ENCODE measurements at regions not wholly inside any gene's neighbourhood (a gene's known extent, or its start where the extent isn't known, plus 50 kb on each side); places are given as distances from the start of the nearest gene placed in this dataset.

GRCh38 chr2:12971581-12972365 lies 255.0 kb downstream of the TRIB2 start:
- DNase-seq (ENCODE audit: low spot score), result no peak

GRCh38 chr2:12978066-12978835 lies 261.5 kb downstream of the TRIB2 start:
- DNase-seq (ENCODE audit: low spot score), result no peak

GRCh38 chr2:12979066-12979465 lies 262.3 kb downstream of the TRIB2 start:
- DNase-seq (ENCODE audit: low spot score), result no peak

GRCh38 chr2:12980817-12981216 lies 264.1 kb downstream of the TRIB2 start:
- DNase-seq (ENCODE audit: low spot score), result no peak

GRCh38 chr2:12982149-12982584 lies 265.4 kb downstream of the TRIB2 start:
- no peak for DNase-seq (ENCODE audit: low spot score)

GRCh38 chr2:12987246-12987645 lies 270.5 kb downstream of the TRIB2 start:
- DNase-seq (ENCODE audit: low spot score), result no peak

- DNase-seq (ENCODE audit: low spot score), result no peak
Observed at GRCh38 chr2:12988279-12988678, 271.5 kb downstream of the TRIB2 start.

- no peak for DNase-seq (ENCODE audit: low spot score)
Observed at GRCh38 chr2:12990523-12990922, 273.8 kb downstream of the TRIB2 start.

GRCh38 chr2:12998685-12999084 lies 281.9 kb downstream of the TRIB2 start:
- DNase-seq (ENCODE audit: low spot score), result no peak

- no peak for DNase-seq (ENCODE audit: low spot score)
Observed at GRCh38 chr2:13000664-13001363, 284.1 kb downstream of the TRIB2 start.

GRCh38 chr2:13001408-13001807 lies 284.7 kb downstream of the TRIB2 start:
- no peak for DNase-seq (ENCODE audit: low spot score)

- DNase-seq (ENCODE audit: low spot score), result no peak
Observed at GRCh38 chr2:13002536-13003331, 286.0 kb downstream of the TRIB2 start.

GRCh38 chr2:13003500-13003899 lies 286.8 kb downstream of the TRIB2 start:
- no peak for DNase-seq (ENCODE audit: low spot score)

GRCh38 chr2:13005048-13005447 lies 288.3 kb downstream of the TRIB2 start:
- DNase-seq (ENCODE audit: low spot score), result no peak

- no peak for DNase-seq (ENCODE audit: low spot score)
Observed at GRCh38 chr2:13005761-13006335, 289.1 kb downstream of the TRIB2 start.

GRCh38 chr2:13006426-13006825 lies 289.7 kb downstream of the TRIB2 start:
- no peak for DNase-seq (ENCODE audit: low spot score)

- DNase-seq (ENCODE audit: low spot score), result peak; percentile 73
Observed at GRCh38 chr2:13006829-13007717, 290.3 kb downstream of the TRIB2 start.

GRCh38 chr2:13009027-13009642 lies 292.4 kb downstream of the TRIB2 start:
- no peak for DNase-seq (ENCODE audit: low spot score)

- no peak for DNase-seq (ENCODE audit: low spot score)
Observed at GRCh38 chr2:13010283-13010682, 293.5 kb downstream of the TRIB2 start.

- DNase-seq (ENCODE audit: low spot score), result no peak
Observed at GRCh38 chr2:13014783-13015182, 298.0 kb downstream of the TRIB2 start.
